DMS153 treated with DMSO at 0.1 percent for 48 hours (cell line): ENCODE measurements at regions not wholly inside any gene's neighbourhood (a gene's known extent, or its start where the extent isn't known, plus 50 kb on each side); places are given as distances from the start of the nearest gene placed in this dataset.

Experiments
- DNase-seq: peaks from one replicate; lab custom pipeline; 2025; ENCODE audit not compliant: unreplicated experiment; lab: John Stamatoyannopoulos, UW

DNA sequence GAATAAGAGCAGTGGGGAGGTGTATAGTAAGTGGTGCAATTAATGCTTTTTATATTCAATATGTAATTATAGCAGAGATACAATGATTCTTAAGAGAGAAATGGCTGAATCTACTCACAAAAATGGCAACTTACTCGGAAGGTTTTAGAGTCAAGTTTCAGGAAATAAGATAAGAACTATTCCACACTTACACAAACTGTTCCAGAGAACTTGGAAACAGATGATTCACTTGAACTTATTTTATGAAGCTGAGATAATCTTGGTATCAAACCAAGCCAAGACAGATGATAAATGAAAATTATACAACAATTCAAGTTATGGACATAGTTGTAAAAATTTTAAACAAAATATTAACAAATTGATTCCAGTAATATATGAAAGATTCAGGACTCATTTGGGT, 311.3 kb upstream of the HS3ST1 start:
- DNase-seq = no peak

DNA sequence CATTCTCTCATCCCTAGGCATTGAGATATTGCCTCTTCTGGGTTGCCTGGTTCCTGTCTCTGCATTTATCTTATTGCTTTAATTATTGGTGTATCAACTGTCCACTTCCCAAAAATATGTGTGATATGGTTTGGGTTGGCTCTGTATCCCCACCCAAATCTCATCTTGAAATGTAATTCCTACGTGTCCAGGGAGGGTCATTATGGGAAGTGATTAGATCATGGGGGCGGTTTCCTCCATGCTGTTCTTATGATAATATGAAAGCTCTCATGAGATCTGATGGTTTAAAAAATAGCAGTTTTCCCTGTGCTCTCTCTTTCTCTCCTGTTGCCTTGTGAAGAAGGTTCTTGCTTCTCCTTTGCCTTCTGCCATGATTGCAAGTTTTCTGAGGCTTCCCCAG, 308.3 kb upstream of the HS3ST1 start:
- no peak for DNase-seq

DNA sequence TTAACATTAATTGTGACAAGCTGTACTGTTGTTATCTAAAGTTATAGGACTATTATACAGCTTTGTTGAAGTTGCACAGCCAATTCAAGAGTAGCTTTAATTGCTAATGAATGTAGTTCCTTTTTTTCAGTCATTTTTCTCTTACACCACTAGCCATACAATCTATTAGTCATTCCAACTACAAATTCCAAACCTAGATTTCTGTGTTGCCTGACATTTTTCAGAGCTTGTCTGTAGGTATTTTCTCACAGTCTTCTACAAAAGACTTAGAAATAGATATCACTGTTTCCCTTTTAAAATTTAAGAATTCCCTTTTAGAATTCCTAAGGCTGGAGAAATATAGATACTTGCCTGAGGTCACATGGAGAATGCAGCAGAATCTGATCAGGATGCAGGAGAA, 307.0 kb upstream of the HS3ST1 start:
- no peak for DNase-seq

DNA sequence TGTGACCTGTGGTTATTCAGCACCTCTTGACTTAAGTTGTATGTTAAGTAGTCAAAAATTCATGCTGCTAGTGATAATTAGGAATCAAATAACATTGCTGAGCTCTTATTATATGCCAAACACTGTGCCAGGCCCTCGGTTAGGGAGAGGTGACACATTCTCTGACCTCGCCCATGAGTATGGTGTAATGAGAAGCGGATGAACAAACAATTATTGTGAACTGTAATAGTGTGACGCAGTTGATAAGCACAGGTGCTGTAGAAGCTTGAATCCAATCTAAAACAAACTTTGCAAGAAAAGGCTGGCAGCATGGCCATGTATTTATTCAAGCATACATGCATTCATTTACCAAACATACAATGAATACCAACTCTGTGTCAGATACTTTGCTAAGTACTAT, 303.5 kb upstream of the HS3ST1 start:
- DNase-seq = no peak

DNA sequence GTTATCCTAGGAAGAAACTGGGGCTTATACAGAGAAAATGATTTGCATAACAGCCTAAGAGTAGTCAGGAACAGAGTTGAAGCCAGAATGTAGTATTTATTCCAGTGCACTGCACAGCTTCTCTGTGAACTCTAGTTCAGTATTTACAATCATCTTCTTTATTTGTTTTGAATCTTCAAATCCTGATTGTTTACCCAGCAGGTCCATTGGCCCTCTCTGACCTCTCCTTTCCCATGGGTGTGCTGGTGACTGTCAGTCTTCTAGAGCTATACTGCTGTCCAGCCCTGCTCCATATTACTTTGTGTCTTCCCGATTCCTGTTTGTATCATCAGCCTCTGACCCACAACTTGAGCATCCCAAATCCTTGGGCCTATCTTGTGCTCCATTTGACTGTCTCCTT, 301.9 kb upstream of the HS3ST1 start:
- DNase-seq = no peak

DNA sequence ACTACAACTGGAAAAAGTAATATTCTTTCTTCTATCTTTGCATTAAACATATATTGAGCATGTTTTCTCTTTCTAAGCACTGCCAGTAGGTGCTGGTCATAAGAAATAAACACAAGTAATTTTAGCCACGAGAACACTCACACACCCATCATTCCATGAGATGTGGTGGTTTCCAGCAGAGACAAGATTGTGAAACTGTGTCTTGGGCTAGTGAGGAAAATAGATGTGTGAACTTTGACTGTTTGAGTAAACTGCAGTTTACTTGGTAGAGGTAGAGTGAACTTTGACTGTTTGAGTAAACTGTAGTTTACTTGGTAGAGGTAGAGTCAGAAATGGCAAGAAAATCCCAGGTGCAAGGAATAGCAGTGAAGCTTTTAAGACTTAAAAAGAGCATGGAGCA, 300.9 kb upstream of the HS3ST1 start:
- DNase-seq = no peak

DNA sequence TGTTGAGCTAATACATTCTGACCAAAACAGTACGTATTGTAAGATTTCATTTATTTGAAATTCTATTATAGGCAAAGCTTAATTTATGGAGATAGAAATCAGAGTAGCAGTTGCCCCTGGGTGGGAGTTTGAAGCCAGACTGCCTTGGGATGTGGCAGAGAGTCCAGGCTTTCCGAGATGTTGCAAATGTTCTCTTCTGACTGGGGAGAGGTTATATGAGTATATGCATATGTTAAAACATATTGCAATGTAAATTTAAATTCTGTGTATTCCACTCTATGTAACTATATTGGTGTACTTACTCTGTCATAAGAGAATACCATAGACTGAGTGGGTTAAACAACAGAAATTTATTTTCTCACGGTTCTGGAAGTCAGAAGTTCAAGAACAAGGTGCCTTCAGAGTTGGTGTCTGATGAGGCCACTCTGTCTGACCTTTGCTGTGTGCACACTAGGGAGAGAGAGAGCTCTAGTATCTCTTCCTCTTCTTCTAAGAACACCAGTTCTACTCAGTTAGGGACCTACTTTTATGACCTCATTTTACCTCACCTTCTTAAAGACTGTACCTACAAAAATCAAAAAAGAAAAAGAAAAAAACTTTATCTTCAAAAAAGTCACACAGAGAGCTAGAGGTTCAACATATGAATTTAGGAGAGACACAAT, 299.3 kb upstream of the HS3ST1 start:
- no peak for DNase-seq

DNA sequence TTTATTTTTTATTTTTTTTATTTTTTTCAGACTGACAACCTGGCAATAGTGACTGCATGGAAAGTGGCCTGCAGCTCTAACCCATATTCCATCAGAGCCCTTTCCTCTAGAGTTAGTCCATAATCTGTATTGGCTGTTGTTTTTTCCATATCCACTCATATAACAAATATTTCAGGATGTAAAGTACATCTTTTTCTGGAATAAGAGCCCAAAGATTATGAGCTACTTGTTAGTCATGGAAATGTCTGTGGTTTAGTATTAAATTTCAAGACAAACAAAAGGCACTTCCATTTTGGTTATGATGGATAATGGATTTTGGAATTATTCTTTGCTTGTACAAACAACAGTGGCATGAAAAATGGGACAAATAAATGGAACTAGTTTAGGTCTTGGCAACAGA, 296.0 kb upstream of the HS3ST1 start:
- no peak for DNase-seq

DNA sequence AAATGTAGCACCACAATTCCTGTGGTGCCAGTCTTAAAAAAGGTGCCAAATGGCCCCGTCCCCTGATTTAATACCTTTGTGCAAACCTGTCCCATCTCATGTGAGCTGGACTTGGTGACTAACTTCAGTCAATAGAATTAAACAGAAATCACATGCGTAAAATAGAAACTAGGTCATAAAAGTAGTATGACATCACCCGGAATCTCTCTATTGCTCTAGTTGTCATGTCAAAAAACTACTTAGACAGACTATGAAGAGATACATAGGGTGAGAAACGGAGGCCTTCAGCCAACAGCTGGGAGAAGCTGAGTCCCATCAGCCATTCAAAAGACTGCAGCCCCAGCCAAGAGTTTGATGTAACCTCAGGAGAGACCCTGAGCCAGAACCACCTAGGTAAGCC, 293.5 kb upstream of the HS3ST1 start:
- no peak for DNase-seq

DNA sequence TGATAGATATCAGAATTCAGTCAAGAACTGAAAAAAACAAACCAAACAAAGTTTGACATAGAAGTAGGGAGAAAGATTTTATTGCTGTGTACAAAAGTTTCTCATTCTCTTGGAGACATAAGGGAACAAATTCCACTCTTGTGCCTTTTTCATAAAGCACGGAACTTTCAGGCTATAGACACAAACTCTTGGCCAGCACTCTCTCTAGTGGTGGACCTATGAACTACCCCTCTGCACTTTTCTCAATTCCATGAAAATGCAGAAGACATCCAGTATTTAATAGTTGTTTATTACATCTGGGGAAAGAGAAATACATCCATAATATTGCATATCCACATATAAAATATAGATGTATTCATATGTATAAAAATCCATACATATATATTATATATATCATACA, 291.6 kb upstream of the HS3ST1 start:
- peak; percentile 4 for DNase-seq

DNA sequence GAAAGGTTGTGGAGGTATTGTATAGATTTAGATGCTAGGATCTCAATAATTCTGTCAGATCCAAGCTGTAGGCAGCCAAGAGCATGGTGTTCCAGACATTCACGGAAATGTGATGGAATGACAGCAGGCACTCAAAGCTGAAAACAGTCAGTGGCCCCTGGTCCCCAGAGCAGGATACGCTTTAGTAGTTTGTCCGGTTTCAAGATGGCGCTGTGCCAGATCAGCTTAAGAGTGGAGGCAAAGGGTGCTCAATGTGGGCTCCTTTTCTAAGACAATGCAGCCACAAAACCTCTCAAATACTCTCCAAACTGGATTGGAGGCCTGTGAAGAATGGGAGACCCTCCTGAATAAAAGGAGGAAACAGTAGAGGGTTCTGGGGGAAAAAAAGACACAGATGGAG, 291.2 kb upstream of the HS3ST1 start:
- no peak for DNase-seq

DNA sequence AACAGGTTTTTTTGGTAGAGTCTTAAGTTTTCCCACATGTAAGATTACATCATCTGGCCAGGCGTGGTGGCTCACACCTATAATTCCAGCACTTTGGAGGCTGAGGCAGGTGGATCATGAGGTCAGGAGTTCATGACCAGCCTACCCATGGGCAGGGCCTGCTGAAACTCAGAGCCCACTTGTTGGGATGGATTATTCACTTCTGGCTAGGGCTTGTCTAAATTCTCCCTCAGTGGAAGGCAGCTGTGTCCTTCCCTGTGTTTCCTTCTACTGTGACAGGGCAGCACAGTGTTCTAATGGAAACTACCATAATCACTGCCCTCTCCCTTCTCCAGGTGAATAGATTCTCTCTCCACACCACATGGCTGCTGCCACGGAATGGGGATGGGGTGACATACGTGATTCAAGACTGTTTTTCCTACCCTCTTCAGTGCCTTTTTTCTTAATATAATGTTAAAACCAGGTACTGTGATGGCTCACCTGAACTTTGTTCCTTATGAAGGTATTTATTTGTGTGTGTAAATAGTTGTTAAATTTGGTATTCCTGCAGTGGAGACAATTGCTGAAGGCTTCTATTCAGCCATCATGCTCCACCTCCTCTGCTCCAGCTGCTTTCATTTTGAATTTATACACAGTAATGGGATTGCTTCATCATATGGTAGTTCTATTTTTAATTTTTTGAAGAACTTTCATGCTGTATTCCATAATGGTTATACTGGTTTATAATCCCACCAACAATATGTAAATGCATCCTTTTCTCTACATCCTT, 287.2 kb upstream of the HS3ST1 start:
- DNase-seq = no peak

DNA sequence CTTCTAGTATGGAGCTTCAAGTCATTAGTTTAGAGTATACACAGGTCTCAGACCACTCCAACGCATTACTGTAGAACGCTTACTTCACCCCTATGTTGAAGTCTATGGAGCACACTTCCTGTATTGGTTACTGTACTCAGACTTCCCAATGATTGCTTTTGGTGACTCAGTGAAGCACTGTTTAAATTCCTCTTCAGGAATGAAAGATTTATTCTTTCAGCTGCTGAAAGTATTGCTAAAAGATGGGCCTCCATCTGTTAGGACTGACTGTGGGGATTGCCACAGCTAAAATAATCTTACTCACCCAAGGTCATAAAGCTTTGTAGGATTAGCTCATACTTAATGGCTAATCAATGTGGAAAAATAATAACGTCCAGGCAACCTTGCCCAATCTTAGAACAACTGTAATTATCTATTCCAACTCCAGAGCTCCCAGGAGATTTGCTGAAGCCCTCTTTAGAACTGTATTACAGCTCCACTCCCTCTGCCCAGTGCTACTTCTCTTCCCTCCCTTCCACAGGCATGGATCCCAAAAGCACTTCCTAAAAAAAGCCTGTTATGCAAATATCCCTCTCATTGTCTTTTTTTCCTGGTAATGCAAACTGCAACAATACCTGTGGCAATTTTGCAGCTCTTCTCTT, 281.9 kb upstream of the HS3ST1 start:
- DNase-seq = no peak

DNA sequence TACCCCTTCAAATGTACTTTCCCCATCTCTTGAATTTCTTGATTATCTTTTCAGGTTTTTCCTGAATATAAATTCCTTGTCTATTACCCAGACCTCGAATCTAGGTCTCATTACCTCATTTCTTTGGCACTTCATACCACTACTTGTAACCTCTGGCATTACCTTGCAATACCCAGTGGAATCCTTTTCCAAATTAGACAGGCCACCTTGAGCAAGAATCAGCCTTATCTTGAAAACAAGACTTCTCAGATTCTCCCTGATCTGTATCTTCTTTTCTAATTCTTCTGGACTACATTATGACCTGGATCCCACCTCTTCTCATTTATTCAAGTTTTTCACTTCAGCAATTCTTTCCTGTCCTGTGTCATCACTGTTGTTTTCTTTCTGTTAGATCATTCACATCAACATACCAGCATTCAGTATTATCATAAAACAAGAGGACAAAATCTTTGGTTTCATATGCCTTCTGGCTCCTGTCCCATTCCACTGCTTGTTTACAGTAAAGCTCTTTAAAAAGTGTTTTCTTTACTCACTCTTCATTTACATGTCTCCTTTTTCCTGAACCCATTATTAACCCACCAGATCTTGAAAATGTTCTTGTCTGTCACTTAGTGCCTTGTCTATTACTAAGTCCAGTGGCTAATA, 275.6 kb upstream of the HS3ST1 start:
- DNase-seq = no peak

DNA sequence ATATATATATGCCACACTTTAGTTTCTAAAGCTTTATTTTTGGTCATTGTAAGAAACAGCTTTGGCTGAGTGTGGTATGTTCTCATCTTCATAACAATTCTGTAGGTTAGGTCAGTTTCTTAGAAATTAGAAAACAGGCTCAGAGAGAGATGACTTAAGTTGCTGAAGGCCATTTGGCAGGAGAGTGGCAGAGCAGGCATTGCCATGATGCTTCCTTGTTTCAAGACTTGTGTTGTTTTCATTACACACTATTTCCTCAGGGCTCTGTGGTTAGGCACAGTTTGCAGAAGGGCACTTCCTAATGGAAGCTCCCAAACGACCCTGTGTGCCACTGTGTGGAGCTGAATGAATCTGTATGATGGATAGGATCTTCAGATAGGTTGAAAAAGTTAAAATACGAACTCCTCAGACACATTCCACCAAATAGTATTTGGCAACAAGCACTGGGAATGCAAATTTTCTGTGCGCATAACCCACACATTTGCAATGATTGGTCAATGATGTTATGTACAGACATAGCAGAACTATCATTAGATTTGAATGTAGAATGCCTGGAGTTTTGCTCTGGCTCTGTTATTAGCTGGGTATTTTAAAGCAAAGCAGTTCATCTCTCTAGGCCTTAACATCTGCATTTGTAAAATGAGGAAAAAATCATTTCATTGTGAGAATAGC, 274.3 kb upstream of the HS3ST1 start:
- no peak for DNase-seq

DNA sequence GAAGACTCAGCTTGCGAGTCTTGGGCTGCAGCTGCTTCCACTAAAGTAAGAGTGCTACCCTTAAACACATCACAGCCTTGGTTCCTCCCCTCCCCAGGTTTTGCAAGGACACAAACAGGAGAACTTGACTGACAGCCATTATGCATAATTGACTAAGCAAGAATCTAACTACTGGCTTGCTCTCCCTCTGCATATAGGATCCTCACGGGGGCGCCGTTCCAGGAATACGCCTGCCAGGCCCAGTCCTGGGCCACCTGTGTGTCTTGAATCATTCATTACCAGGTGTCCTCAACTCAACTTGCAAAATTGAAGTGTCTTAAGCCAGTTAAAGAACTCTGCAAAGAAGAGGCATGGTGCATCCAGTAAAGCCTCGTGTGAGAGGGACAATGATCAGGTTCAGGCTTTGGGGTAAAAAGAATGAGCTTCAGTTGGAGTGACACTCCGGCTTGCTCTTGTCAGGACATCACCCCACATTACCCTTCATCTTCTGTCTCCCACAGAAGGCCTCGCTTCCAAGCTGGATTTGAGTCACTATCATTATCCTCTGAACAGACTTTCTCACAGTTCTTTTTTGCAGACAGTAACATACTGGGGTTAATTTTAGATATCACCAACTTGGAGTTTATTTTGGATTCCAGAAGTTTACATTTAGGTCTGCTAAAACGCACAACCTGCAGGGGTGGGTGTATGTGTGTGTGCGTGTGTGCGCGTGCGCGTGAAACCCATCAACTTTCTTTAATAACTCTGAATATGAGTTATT, 273.5 kb upstream of the HS3ST1 start:
- DNase-seq = no peak

DNA sequence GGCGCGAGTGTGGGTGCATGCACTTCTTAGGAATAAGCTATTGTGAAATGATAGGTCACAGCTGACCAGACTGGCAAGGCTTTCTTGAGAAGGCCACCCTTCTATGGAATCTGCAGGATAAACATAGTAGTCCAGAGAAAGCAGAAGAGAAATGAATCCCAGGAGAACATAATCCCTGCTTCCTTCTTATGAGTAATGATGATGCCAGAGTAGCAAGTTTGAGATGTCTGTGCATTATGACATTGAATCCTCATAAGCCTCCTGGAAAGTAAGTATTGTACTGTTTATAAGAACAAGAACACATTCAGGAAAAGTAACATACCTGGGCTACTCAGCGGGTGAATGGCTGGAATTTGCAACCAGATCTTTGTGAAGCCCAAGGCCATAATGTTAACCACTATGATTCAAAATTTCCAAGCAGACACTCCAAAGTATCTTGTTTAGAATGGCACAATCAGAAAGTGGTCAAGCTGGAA, 272.1 kb upstream of the HS3ST1 start:
- DNase-seq = no peak

DNA sequence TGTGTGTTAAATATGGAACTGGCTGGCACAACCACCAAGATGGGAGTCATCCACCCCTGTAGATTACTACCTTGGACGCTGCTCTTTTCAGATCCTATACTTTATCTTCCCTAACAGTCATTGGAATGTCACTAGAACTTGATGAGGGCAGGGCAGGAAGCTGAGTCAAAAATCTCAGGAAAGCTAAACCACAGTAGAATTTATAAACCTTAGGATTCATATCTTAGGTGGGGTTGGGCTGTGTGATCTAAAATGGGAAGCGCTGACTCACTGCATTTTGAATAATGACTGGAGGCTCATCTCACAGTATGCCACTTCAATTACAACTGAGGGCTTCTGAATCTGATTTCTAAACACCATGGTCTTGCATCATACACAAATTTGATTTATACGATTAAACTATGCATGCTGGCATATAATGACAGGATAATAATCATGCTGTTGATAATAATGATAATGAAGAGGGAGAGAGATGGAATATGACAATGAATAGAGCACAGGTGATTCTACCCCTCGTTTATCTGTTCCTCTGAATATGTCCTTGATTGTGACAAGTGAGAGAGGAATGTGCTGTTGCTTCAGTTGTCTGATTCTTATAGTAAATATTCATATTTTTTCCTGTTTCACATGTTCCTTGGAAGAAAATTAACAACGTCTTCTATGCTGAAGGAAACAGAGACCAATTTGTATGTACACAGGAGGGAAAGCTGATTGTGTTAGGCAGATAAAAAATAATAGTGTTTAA, 270.3 kb upstream of the HS3ST1 start:
- DNase-seq = no peak

DNA sequence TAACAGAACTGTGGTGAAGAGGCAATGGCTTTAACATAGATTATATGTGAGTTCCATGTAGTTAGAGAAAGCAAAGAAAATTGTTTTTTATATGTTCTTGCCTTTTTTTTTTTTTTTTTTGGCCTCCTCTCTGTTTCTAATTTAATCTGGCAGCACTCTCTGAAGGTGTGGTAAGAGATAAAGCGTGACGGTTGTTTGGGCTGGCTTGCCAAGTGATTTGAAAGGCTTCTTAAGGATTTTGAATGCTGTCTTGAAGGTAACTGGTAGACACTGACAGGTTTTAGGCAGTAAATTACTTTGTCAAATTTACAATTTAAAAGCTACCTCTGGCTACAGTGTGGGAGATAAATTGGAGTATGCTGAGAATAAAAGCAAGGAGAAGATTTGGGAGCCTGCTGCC, 269.3 kb upstream of the HS3ST1 start:
- no peak for DNase-seq

DNA sequence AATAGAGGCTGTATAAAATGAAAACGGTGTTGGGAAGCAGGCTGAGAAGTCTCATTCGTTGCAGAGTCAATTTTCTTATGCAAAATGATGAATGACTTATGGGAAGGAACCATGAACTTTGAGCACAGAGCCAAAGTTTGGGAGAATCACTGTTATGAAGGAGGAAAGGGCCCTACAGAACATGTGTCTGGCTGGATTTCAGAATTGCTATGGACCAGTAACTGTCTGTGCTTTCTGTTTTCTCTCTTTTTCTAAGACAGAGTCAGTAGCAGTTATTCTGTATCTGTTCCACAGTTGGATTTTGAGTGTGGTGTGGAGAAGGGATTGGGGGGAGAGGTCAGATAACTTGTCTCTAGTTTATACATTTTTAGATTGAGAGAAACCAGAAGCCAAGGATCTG, 265.0 kb upstream of the HS3ST1 start:
- no peak for DNase-seq
